GM12878 (cell line): ENCODE measurements at regions not wholly inside any gene's neighbourhood (a gene's known extent, or its start where the extent isn't known, plus 50 kb on each side); places are given as distances from the start of the nearest gene placed in this dataset.

Source experiments
- CTCF ChIP-seq, 3 experiments: IDR thresholded peaks in 2 of 3; conservative IDR thresholded peaks in 1 of 3; 2 replicates each; pipeline ENCODE4 v1.5.1; 2011; ENCODE audit warnings: low read depth in 3 of 3, low read length in 3 of 3, mild to moderate bottlenecking in 3 of 3, control low read depth in 2 of 3, moderate library complexity in 2 of 3, inconsistent platforms in 1 of 3, mixed read lengths in 1 of 3; ENCODE audit not compliant: control insufficient read depth in 2 of 3, insufficient read depth in 1 of 3; ENCODE audit errors: extremely low read depth in 1 of 3
- E2F8 ChIP-seq: fragments of 450-650 bp; IDR thresholded peaks from 2 replicates; pipeline ENCODE4 v1.6.1; 2018; ENCODE audit warnings: mild to moderate bottlenecking, low read depth, moderate library complexity; ENCODE audit not compliant: partially characterized antibody
- FOXK2 ChIP-seq: fragments of 450-650 bp; IDR thresholded peaks from 2 replicates; pipeline ENCODE4 v1.6.1; 2017; ENCODE audit warnings: mild to moderate bottlenecking, moderate library complexity
- HSF1 ChIP-seq: fragments of 150-350 bp; IDR thresholded peaks from 2 replicates; pipeline ENCODE4 v1.6.1; 2014; ENCODE audit warnings: mild to moderate bottlenecking, low read depth, low read length
- JUNB ChIP-seq: IDR thresholded peaks from 2 replicates; pipeline ENCODE4 v1.6.1; 2016; ENCODE audit warnings: antibody characterized with exemption, mild to moderate bottlenecking
- MAX ChIP-seq: IDR thresholded peaks from 2 replicates; pipeline ENCODE4 v1.6.1; 2012; ENCODE audit warnings: low read depth, low read length, improper control_type of control experiment
- PKNOX1 ChIP-seq: fragments of 450-650 bp; IDR thresholded peaks from 2 replicates; pipeline ENCODE4 v1.6.1; 2016; ENCODE audit warnings: mild to moderate bottlenecking
- POLR2A ChIP-seq: IDR thresholded peaks from 2 replicates; pipeline ENCODE4 v1.6.1; 2011; ENCODE audit warnings: low read depth, mild to moderate bottlenecking, low read length
- RAD21 ChIP-seq: IDR thresholded peaks from 2 replicates; pipeline ENCODE4 v1.6.1; 2011; ENCODE audit warnings: mild to moderate bottlenecking, low read depth, low read length, moderate library complexity; ENCODE audit not compliant: insufficient read depth
- RB1 ChIP-seq: fragments of 450-650 bp; formaldehyde crosslinking; IDR thresholded peaks from 2 replicates; pipeline ENCODE4 v1.6.1; 2017; ENCODE audit warnings: mild to moderate bottlenecking, borderline replicate concordance
- RFX5 ChIP-seq: IDR thresholded peaks from 2 replicates; pipeline ENCODE4 v1.6.1; 2011; ENCODE audit warnings: low read depth, low read length, improper control_type of control experiment
- TCF3 ChIP-seq: IDR thresholded peaks from 2 replicates; pipeline ENCODE4 v1.6.1; 2012; ENCODE audit warnings: low read depth, mild to moderate bottlenecking, low read length, borderline replicate concordance; ENCODE audit not compliant: insufficient read depth
- ZBTB11 ChIP-seq: fragments of 450-650 bp; formaldehyde crosslinking; IDR thresholded peaks from 2 replicates; pipeline ENCODE4 v1.5.0; 2022; ENCODE audit warnings: mild to moderate bottlenecking, missing genetic modification characterization

- TF ChIP-seq CTCF (IDR thresholded peaks at IDR 0.05 in 2 of 3, conservative IDR thresholded peaks at IDR 0.05 in 1 of 3; ENCODE audit: control insufficient read depth in 2 of 3, extremely low read depth in 1 of 3, insufficient read depth in 1 of 3, low read depth in 3 of 3, low read length in 3 of 3) (no peak), POLR2A (no peak), ZBTB11 (CRISPR knock-in tag) (no peak), RB1 (no peak), PKNOX1 (no peak), MAX (no peak), HSF1 (no peak), TCF3 (no peak), FOXK2 (no peak), RFX5 (no peak), JUNB (no peak), RAD21 (no peak), E2F8 (no peak)
Measured at GRCh38 chr2:7517851-7518250, 600.6 kb downstream of the RNF144A start (continued).
